ENCODE measurements at regions not wholly inside any gene's neighbourhood (a gene's known extent, or its start where the extent isn't known, plus 50 kb on each side); places are given as distances from the start of the nearest gene placed in this dataset.

DNA sequence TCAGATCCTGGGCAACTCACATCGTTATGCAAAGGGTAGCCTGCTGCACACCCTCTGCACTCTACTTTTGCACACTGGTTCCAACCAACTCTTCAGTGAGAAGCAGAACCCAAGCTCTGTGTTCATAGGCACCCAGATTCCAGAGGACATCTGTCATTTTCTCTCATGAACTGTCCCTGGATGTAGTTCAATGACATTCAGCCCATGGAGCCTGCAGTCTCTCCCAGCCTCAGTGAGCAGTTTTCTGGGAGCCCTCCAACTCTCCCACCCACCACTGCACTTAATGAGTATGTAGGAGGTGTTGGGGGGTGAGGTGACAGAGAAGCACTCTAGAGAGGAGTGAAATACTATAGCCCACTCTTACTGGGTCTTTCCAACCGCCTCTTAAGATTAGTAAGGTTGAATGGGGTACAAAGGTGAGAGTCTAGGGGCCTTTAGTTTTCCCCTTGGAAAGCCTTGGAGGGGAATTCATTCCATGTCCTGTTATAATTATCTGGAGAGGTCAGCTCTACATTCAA is 58.1 kb upstream of the APOBEC4 start:
- TF ChIP-seq, protein P1, sequence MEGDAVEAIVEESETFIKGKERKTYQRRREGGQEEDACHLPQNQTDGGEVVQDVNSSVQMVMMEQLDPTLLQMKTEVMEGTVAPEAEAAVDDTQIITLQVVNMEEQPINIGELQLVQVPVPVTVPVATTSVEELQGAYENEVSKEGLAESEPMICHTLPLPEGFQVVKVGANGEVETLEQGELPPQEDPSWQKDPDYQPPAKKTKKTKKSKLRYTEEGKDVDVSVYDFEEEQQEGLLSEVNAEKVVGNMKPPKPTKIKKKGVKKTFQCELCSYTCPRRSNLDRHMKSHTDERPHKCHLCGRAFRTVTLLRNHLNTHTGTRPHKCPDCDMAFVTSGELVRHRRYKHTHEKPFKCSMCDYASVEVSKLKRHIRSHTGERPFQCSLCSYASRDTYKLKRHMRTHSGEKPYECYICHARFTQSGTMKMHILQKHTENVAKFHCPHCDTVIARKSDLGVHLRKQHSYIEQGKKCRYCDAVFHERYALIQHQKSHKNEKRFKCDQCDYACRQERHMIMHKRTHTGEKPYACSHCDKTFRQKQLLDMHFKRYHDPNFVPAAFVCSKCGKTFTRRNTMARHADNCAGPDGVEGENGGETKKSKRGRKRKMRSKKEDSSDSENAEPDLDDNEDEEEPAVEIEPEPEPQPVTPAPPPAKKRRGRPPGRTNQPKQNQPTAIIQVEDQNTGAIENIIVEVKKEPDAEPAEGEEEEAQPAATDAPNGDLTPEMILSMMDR (IDR thresholded peaks at IDR 0.05; ENCODE audit: low read length) = no peak
- no peak for TF ChIP-seq EZH2 (optimal IDR thresholded peaks at IDR 0.05; ENCODE audit: low read depth, low read length)

All from MM.1S (cell line).